A673 (cell line): ENCODE measurements at regions not wholly inside any gene's neighbourhood (a gene's known extent, or its start where the extent isn't known, plus 50 kb on each side); places are given as distances from the start of the nearest gene placed in this dataset.

ENCODE experiments used
- CTCF ChIP-seq: fragments of 300-800, 200-600 bp; sonication (generic); conservative IDR thresholded peaks from 2 replicates; pipeline ENCODE4 v1.5.1; 2017; ENCODE audit warnings: low read depth, mild to moderate bottlenecking, antibody characterized with exemption, low read length, moderate library complexity, mixed read lengths
- EZH2 ChIP-seq: fragments of 200-600 bp; sonication (generic); IDR thresholded peaks from 2 replicates; pipeline ENCODE4 v1.6.1; 2017; ENCODE audit warnings: borderline replicate concordance, low read depth, mild to moderate bottlenecking, mixed read lengths, antibody characterized with exemption, low read length; ENCODE audit not compliant: poor library complexity, severe bottlenecking

- TF ChIP-seq EZH2 (no peak), CTCF (no peak)
These were observed 127.4 kb upstream of the CTTNBP2 start for GRCh38 chr7:118000480-118001202.
